Kidney epithelial cell (primary cell): ENCODE measurements at regions not wholly inside any gene's neighbourhood (a gene's known extent, or its start where the extent isn't known, plus 50 kb on each side); places are given as distances from the start of the nearest gene placed in this dataset.
"Not testable (repeated sequence)": the region's sequence is repeated elsewhere in the genome, so short reads cannot be mapped to it uniquely, and the experiment has no call there.

Source experiments
- DNase-seq: peaks from one replicate; pipeline ENCODE4 v3.0.0-alpha.2; 2010; ENCODE audit warnings: low read depth
- H3K27me3 ChIP-seq: 2 replicates; pipeline ENCODE4 v1.6.0; 2011; ENCODE audit warnings: low read length; ENCODE audit not compliant: control insufficient read depth, insufficient read depth
- H3K36me3 ChIP-seq: 2 replicates; pipeline ENCODE4 v1.5.1; 2011; ENCODE audit warnings: low read length; ENCODE audit not compliant: control insufficient read depth, insufficient read depth
- H3K4me3 ChIP-seq: 2 replicates; pipeline ENCODE4 v1.5.1; 2011; ENCODE audit warnings: low read depth, mild to moderate bottlenecking, control low read depth, low read length
- CTCF ChIP-seq: IDR thresholded peaks from 2 replicates; pipeline ENCODE4 v1.5.1; 2011; ENCODE audit warnings: mild to moderate bottlenecking, moderate library complexity, low read length, control low read depth, inconsistent platforms; ENCODE audit not compliant: insufficient read depth, poor library complexity, severe bottlenecking

- DNase-seq: no peak
- Histone ChIP-seq H3K4me3 (no peak overlapping the region), H3K27me3 (no peaks in the 10 kb centered on the region), H3K36me3 (no peaks in the 10 kb centered on the region)
- no peak for TF ChIP-seq CTCF
Observed at GRCh38 chr10:3877211-3878000, 92.4 kb upstream of the KLF6 start.

- no peak for TF ChIP-seq CTCF
- no peak for DNase-seq
- Histone ChIP-seq H3K36me3 (no peaks in the 10 kb centered on the region), H3K27me3 (no peaks in the 10 kb centered on the region), H3K4me3 (no peak overlapping the region)
Observed at GRCh38 chr10:3876350-3876962, 91.4 kb upstream of the KLF6 start.

- Histone ChIP-seq H3K27me3 (no peaks in the 10 kb centered on the region), H3K4me3 (no peak overlapping the region), H3K36me3 (no peaks in the 10 kb centered on the region)
- TF ChIP-seq CTCF: no peak
- DNase-seq: no peak
Observed at GRCh38 chr10:3875842-3876235, 90.8 kb upstream of the KLF6 start.

- TF ChIP-seq CTCF: no peak
- H3K27me3 ChIP-seq: no peaks in the 10 kb centered on the region
- no peak for DNase-seq
- H3K36me3 ChIP-seq: no peaks in the 10 kb centered on the region
- no peak overlapping the region for H3K4me3 ChIP-seq
Observed at GRCh38 chr10:3874990-3875841, 90.2 kb upstream of the KLF6 start.

- DNase-seq, H3K4me3 ChIP-seq, H3K36me3 ChIP-seq, H3K27me3 ChIP-seq: not testable (repeated sequence)
Observed at GRCh38 chr10:3874610-3874989, 89.6 kb upstream of the KLF6 start.
